ENCODE measurements at regions not wholly inside any gene's neighbourhood (a gene's known extent, or its start where the extent isn't known, plus 50 kb on each side); places are given as distances from the start of the nearest gene placed in this dataset.

- TF ChIP-seq CTCF (IDR thresholded peaks at IDR 0.05) (no peak), POLR2A (IDR thresholded peaks at IDR 0.05) (no peak)
Measured at GRCh38 chr13:109939180-109939579, 152.8 kb upstream of the IRS2 start.

Measured in uterus (tissue), 2 donors.